ENCODE measurements at regions not wholly inside any gene's neighbourhood (a gene's known extent, or its start where the extent isn't known, plus 50 kb on each side); places are given as distances from the start of the nearest gene placed in this dataset.

GRCh38 chr18:43471873-43472272 lies 194.6 kb upstream of the SYT4 start:
- peaks cover under 1% of the 10 kb centered on the region for H3K9me3 Mint-ChIP-seq
- no peak overlapping the region for H3K27ac Mint-ChIP-seq
- Histone ChIP-seq H3K36me3 (ENCODE audit: control insufficient read depth, insufficient read depth, low read length) (no peaks in the 10 kb centered on the region), H3K4me3 (ENCODE audit: low read length) (no peak overlapping the region), H3K9me3 (ENCODE audit: control insufficient read depth, low read length) (peaks cover under 1% of the 10 kb centered on the region), H3K9ac (ENCODE audit: extremely low read depth, low read length, poor library complexity, severe bottlenecking) (no peak overlapping the region), H3K27me3 (ENCODE audit: control insufficient read depth, insufficient read depth, low read length, poor library complexity, severe bottlenecking) (no peaks in the 10 kb centered on the region), H3K27ac (ENCODE audit: low read depth, low read length) (no peak overlapping the region), H3K4me1 (ENCODE audit: control insufficient read depth, insufficient read depth, low read length) (no peaks in the 10 kb centered on the region)
- DNase-seq = no peak
- 92 to 100% methylated on average over 2 to 5 of the region's 5 CpGs for WGBS, 2 experiments (ENCODE audit: insufficient coverage in 1 of 2, insufficient read length in 1 of 2)
- H3K27me3 Mint-ChIP-seq (ENCODE audit: insufficient read depth) = no peaks in the 10 kb centered on the region
- H3K36me3 Mint-ChIP-seq (ENCODE audit: low read depth) = no peaks in the 10 kb centered on the region
- no peak overlapping the region for H3K4me3 Mint-ChIP-seq
- TF ChIP-seq CTCF (conservative IDR thresholded peaks at IDR 0.05) = no peak
- H3K4me1 Mint-ChIP-seq = no peaks in the 10 kb centered on the region

- Histone ChIP-seq H3K9ac (ENCODE audit: extremely low read depth, low read length, poor library complexity, severe bottlenecking) (no peak overlapping the region), H3K4me1 (ENCODE audit: control insufficient read depth, insufficient read depth, low read length) (no peaks in the 10 kb centered on the region), H3K36me3 (ENCODE audit: control insufficient read depth, insufficient read depth, low read length) (no peaks in the 10 kb centered on the region), H3K27ac (ENCODE audit: low read depth, low read length) (no peak overlapping the region), H3K4me3 (ENCODE audit: low read length) (no peak overlapping the region), H3K9me3 (ENCODE audit: control insufficient read depth, low read length) (peaks cover 19% of the 10 kb centered on the region), H3K27me3 (ENCODE audit: control insufficient read depth, insufficient read depth, low read length, poor library complexity, severe bottlenecking) (no peaks in the 10 kb centered on the region)
- TF ChIP-seq CTCF (conservative IDR thresholded peaks at IDR 0.05) = no peak
- 80 to 94% methylated on average over 1 to 3 of the region's 3 CpGs for WGBS, 2 experiments (ENCODE audit: insufficient coverage in 1 of 2, insufficient read length in 1 of 2)
- Mint-ChIP-seq H3K4me3 (no peak overlapping the region), H3K27me3 (ENCODE audit: insufficient read depth) (no peaks in the 10 kb centered on the region), H3K9me3 (peaks cover 17% of the 10 kb centered on the region), H3K36me3 (ENCODE audit: low read depth) (peaks cover 2% of the 10 kb centered on the region), H3K4me1 (no peaks in the 10 kb centered on the region), H3K27ac (no peak overlapping the region)
- no peak for DNase-seq
Measured at GRCh38 chr18:43481069-43481468, 203.8 kb upstream of the SYT4 start.

- no peak for DNase-seq
- Histone ChIP-seq H3K9me3 (ENCODE audit: control insufficient read depth, low read length) (peaks cover 28% of the 10 kb centered on the region), H3K9ac (ENCODE audit: extremely low read depth, low read length, poor library complexity, severe bottlenecking) (no peak overlapping the region), H3K36me3 (ENCODE audit: control insufficient read depth, insufficient read depth, low read length) (no peaks in the 10 kb centered on the region), H3K27ac (ENCODE audit: low read depth, low read length) (no peak overlapping the region), H3K4me3 (ENCODE audit: low read length) (no peak overlapping the region), H3K4me1 (ENCODE audit: control insufficient read depth, insufficient read depth, low read length) (no peaks in the 10 kb centered on the region), H3K27me3 (ENCODE audit: control insufficient read depth, insufficient read depth, low read length, poor library complexity, severe bottlenecking) (no peaks in the 10 kb centered on the region)
- no peaks in the 10 kb centered on the region for H3K27me3 Mint-ChIP-seq (ENCODE audit: insufficient read depth)
- no peak for TF ChIP-seq CTCF (conservative IDR thresholded peaks at IDR 0.05)
- peaks cover 2% of the 10 kb centered on the region for H3K36me3 Mint-ChIP-seq (ENCODE audit: low read depth)
- no peak overlapping the region for H3K27ac Mint-ChIP-seq
- peaks cover 26% of the 10 kb centered on the region for H3K9me3 Mint-ChIP-seq
- WGBS, 2 experiments (ENCODE audit: insufficient coverage in 1 of 2, insufficient read length in 1 of 2) = 92 to 97% methylated on average over 10 to 14 of the region's 14 CpGs
- H3K4me3 Mint-ChIP-seq = no peak overlapping the region
- H3K4me1 Mint-ChIP-seq = no peaks in the 10 kb centered on the region
Measured at GRCh38 chr18:43482136-43482535, 204.8 kb upstream of the SYT4 start.

Data from endodermal cell (in vitro differentiated cells).